ENCODE measurements at regions not wholly inside any gene's neighbourhood (a gene's known extent, or its start where the extent isn't known, plus 50 kb on each side); places are given as distances from the start of the nearest gene placed in this dataset.

GRCh38 chr3:95994338-95994737 lies 820.1 kb upstream of the EPHA6 start:
- Histone ChIP-seq H3K36me3 (ENCODE audit: low read length) (no peaks in the 10 kb centered on the region), H3K9me3 (ENCODE audit: insufficient read depth, low read length) (no peaks in the 10 kb centered on the region), H3K27me3 (ENCODE audit: low read length) (no peaks in the 10 kb centered on the region), H2AFZ (ENCODE audit: low read depth, low read length, severe bottlenecking) (no peak overlapping the region), H3K4me3 (ENCODE audit: insufficient read depth, low read length, poor library complexity, severe bottlenecking) (no peak overlapping the region), H3K79me2 (ENCODE audit: insufficient read depth, low read length) (no peaks in the 10 kb centered on the region), H3F3A (ENCODE audit: insufficient read depth) (no peaks in the 10 kb centered on the region), H3K4me2 (ENCODE audit: low read depth, low read length, poor library complexity, severe bottlenecking) (no peak overlapping the region), H3K9ac (ENCODE audit: low read length) (no peak overlapping the region), H4K20me1 (ENCODE audit: low read depth, low read length) (no peaks in the 10 kb centered on the region), H3K27ac (ENCODE audit: low read depth, low read length) (no peak overlapping the region), H3K9me2 (replicated peaks; ENCODE audit: insufficient read depth, low read length) (no peaks in the 10 kb centered on the region)
- TF ChIP-seq EZH2phosphoT487 (conservative IDR thresholded peaks at IDR 0.05; ENCODE audit: low read length) = no peak

DNA sequence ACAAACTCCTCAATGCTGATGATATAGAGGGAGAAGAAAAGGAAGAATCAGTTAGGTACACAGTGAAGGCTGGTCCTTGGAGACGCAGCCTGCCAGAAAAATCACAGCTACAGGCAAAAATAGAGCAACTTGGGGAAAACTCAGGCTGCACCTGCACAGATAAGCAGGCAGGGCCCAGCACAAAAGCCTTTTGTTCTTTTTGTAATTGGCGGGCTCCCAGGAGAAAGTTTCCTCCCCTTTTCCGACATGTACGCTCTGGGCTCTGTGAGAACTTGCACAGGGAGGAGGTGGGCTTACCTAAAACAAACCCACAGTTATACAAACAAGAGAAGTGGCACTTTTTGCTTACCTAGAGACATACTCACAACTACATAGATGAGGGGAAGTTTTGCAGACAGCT lies 813.4 kb upstream of the EPHA6 start:
- Histone ChIP-seq H3K27ac (ENCODE audit: low read depth, low read length) (no peak overlapping the region), H3K36me3 (ENCODE audit: low read length) (no peaks in the 10 kb centered on the region), H3K79me2 (ENCODE audit: insufficient read depth, low read length) (no peaks in the 10 kb centered on the region), H3F3A (ENCODE audit: insufficient read depth) (no peaks in the 10 kb centered on the region), H2AFZ (ENCODE audit: low read depth, low read length, severe bottlenecking) (no peak overlapping the region), H3K9me2 (replicated peaks; ENCODE audit: insufficient read depth, low read length) (no peaks in the 10 kb centered on the region), H3K4me2 (ENCODE audit: low read depth, low read length, poor library complexity, severe bottlenecking) (no peak overlapping the region), H3K27me3 (ENCODE audit: low read length) (no peaks in the 10 kb centered on the region), H3K4me3 (ENCODE audit: insufficient read depth, low read length, poor library complexity, severe bottlenecking) (no peak overlapping the region), H4K20me1 (ENCODE audit: low read depth, low read length) (no peaks in the 10 kb centered on the region), H3K9me3 (ENCODE audit: insufficient read depth, low read length) (no peaks in the 10 kb centered on the region; the same call in 1 of the 2 replicates), H3K9ac (ENCODE audit: low read length) (no peak overlapping the region)
- TF ChIP-seq EZH2phosphoT487 (conservative IDR thresholded peaks at IDR 0.05; ENCODE audit: low read length) = no peak
- TF ChIP-seq, protein P1, sequence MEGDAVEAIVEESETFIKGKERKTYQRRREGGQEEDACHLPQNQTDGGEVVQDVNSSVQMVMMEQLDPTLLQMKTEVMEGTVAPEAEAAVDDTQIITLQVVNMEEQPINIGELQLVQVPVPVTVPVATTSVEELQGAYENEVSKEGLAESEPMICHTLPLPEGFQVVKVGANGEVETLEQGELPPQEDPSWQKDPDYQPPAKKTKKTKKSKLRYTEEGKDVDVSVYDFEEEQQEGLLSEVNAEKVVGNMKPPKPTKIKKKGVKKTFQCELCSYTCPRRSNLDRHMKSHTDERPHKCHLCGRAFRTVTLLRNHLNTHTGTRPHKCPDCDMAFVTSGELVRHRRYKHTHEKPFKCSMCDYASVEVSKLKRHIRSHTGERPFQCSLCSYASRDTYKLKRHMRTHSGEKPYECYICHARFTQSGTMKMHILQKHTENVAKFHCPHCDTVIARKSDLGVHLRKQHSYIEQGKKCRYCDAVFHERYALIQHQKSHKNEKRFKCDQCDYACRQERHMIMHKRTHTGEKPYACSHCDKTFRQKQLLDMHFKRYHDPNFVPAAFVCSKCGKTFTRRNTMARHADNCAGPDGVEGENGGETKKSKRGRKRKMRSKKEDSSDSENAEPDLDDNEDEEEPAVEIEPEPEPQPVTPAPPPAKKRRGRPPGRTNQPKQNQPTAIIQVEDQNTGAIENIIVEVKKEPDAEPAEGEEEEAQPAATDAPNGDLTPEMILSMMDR (IDR thresholded peaks at IDR 0.05; ENCODE audit: insufficient read depth, low read length, poor library complexity, severe bottlenecking) = no peak

GRCh38 chr3:96007650-96008195 lies 806.7 kb upstream of the EPHA6 start:
- Histone ChIP-seq H4K20me1 (ENCODE audit: low read depth, low read length) (no peaks in the 10 kb centered on the region), H3K4me3 (ENCODE audit: insufficient read depth, low read length, poor library complexity, severe bottlenecking) (no peak overlapping the region), H3K9me2 (replicated peaks; ENCODE audit: insufficient read depth, low read length) (no peaks in the 10 kb centered on the region), H2AFZ (ENCODE audit: low read depth, low read length, severe bottlenecking) (no peak overlapping the region), H3K27me3 (ENCODE audit: low read length) (no peaks in the 10 kb centered on the region), H3K4me2 (ENCODE audit: low read depth, low read length, poor library complexity, severe bottlenecking) (no peak overlapping the region), H3K9me3 (ENCODE audit: insufficient read depth, low read length) (no peaks in the 10 kb centered on the region), H3K9ac (ENCODE audit: low read length) (no peak overlapping the region), H3F3A (ENCODE audit: insufficient read depth) (no peaks in the 10 kb centered on the region), H3K36me3 (ENCODE audit: low read length) (no peaks in the 10 kb centered on the region), H3K27ac (ENCODE audit: low read depth, low read length) (no peak overlapping the region), H3K79me2 (ENCODE audit: insufficient read depth, low read length) (no peaks in the 10 kb centered on the region)
- TF ChIP-seq, protein P1 (IDR thresholded peaks at IDR 0.05; ENCODE audit: insufficient read depth, low read length, poor library complexity, severe bottlenecking) = no peak
- TF ChIP-seq EZH2phosphoT487 (conservative IDR thresholded peaks at IDR 0.05; ENCODE audit: low read length) = no peak

- Histone ChIP-seq H3K4me3 (ENCODE audit: insufficient read depth, low read length, poor library complexity, severe bottlenecking) (no peak overlapping the region), H3F3A (ENCODE audit: insufficient read depth) (no peaks in the 10 kb centered on the region), H3K9me3 (ENCODE audit: insufficient read depth, low read length) (no peaks in the 10 kb centered on the region), H3K27me3 (ENCODE audit: low read length) (no peaks in the 10 kb centered on the region), H3K79me2 (ENCODE audit: insufficient read depth, low read length) (no peaks in the 10 kb centered on the region), H3K9ac (ENCODE audit: low read length) (no peak overlapping the region), H2AFZ (ENCODE audit: low read depth, low read length, severe bottlenecking) (no peak overlapping the region), H3K4me2 (ENCODE audit: low read depth, low read length, poor library complexity, severe bottlenecking) (no peak overlapping the region), H4K20me1 (ENCODE audit: low read depth, low read length) (no peaks in the 10 kb centered on the region), H3K36me3 (ENCODE audit: low read length) (no peaks in the 10 kb centered on the region), H3K9me2 (replicated peaks; ENCODE audit: insufficient read depth, low read length) (no peaks in the 10 kb centered on the region), H3K27ac (ENCODE audit: low read depth, low read length) (no peak overlapping the region)
- TF ChIP-seq, protein P1 (IDR thresholded peaks at IDR 0.05; ENCODE audit: insufficient read depth, low read length, poor library complexity, severe bottlenecking) = no peak
- no peak for TF ChIP-seq EZH2phosphoT487 (conservative IDR thresholded peaks at IDR 0.05; ENCODE audit: low read length)
These were observed 801.5 kb upstream of the EPHA6 start for GRCh38 chr3:96012939-96013338.
